Choroid plexus epithelial cell (primary cell): ENCODE measurements at regions not wholly inside any gene's neighbourhood (a gene's known extent, or its start where the extent isn't known, plus 50 kb on each side); places are given as distances from the start of the nearest gene placed in this dataset.

Experiments used
- DNase-seq: peaks from one replicate; pipeline ENCODE4 v3.0.0-alpha.2; 2010; ENCODE audit warnings: low read depth
- H3K4me3 ChIP-seq: 2 replicates; pipeline ENCODE4 v1.5.1; 2011; ENCODE audit warnings: low read depth, mild to moderate bottlenecking, control low read depth, low read length, moderate library complexity
- CTCF ChIP-seq: conservative IDR thresholded peaks from 2 replicates; pipeline ENCODE4 v1.5.1; 2011; ENCODE audit warnings: low read depth, mild to moderate bottlenecking, control low read depth, inconsistent platforms, low read length, moderate library complexity

DNA sequence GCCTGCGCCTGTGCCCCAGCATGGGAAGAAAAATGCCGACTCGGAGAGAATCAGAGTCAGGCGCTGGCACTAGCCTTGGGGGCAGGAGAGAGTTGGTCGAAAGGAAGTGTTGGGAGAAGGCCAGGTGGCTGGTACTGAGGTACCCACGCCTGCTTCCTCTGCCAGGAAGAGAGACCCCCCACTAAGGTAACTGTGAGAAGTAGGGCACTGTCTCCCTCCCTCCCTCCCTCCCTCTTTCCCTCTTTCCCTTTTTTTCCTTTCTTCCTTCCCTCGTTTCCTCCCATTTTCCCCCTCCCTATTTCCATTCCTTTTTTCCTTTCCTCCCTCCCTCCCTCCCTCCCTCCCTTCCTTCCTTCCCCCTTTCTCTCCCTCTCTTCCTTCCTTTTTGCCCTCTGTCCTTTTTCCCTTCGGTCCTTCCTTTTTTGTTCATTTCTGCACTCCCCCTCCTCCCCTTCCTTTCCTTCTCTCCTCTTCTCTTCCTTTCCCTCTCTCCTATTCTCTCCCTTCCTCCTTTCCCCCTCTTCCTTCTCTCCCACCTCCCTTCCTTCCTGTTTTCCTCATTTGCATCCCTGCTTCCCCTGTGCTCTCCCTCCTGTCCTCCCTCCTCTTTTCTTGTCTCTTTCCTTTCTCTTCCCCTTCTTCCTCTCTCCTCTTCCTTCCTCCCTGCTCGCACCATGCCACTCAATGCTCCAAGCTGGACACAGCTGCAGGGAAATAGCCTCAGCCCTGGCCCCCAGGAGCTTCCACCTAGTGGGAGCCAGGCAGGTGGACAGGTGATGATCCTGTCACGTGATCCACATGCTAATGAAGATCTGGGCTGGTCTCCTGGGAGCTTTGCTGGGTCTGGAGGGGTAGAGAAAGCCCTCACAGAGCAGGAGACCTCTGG is 148.0 kb downstream of the DHX35 start:
- H3K4me3 ChIP-seq, result no peak overlapping the region
- DNase-seq, result no peak
- TF ChIP-seq CTCF, result no peak

- no peak for TF ChIP-seq CTCF
- DNase-seq, result peak; percentile 11
- H3K4me3 ChIP-seq, result no peak overlapping the region
Measured at GRCh38 chr20:39108746-39109145, 146.6 kb downstream of the DHX35 start.

DNA sequence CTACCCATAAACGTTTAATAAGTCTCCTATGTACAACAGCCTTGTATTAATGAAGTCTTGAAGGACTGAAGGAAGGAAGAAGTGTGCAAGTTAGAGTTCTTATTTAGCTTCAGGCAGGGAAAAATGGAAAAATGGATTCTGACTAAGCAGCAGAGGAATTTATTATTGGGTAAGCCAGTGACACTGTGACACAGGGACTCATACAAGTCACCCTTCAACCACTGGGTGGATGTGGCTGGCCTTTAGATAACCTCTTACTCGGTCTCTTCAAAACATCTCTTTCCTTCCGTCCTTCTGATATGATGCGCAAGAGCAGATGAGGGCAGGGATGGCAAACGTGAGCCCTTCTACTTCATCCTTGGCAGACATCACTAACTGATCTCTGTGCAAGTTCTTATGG is 145.6 kb downstream of the DHX35 start:
- no peak for TF ChIP-seq CTCF
- peak; percentile 12 for DNase-seq
- H3K4me3 ChIP-seq, result no peak overlapping the region

GRCh38 chr20:39106791-39107190 is 144.6 kb downstream of the DHX35 start:
- no peak for TF ChIP-seq CTCF
- DNase-seq, result no peak
- H3K4me3 ChIP-seq, result no peak overlapping the region

GRCh38 chr20:39105551-39105950 is 143.4 kb downstream of the DHX35 start:
- no peak for TF ChIP-seq CTCF
- no peak overlapping the region for H3K4me3 ChIP-seq
- no peak for DNase-seq

DNA sequence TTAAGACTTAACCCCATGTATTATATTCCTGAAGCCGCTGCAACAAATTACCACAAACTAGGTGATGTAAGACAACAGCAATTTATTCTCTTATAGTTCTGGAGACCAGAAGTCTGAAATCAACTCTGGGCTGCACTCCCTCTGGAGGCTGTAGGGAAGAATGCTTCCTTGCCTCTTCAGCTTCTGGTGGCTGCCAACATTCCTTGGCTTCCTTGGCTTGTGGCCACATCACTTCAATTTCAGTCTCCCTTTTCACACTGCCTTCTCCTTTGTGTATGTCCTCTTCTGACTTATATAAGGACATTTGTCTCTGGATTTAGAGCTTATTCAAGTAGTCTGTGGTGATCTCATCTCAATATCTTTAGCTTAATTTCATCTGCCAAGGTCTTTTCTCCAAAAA is 141.6 kb downstream of the DHX35 start:
- DNase-seq, result peak; percentile 23
- no peak overlapping the region for H3K4me3 ChIP-seq
- peak; percentile 33 for TF ChIP-seq CTCF

DNA sequence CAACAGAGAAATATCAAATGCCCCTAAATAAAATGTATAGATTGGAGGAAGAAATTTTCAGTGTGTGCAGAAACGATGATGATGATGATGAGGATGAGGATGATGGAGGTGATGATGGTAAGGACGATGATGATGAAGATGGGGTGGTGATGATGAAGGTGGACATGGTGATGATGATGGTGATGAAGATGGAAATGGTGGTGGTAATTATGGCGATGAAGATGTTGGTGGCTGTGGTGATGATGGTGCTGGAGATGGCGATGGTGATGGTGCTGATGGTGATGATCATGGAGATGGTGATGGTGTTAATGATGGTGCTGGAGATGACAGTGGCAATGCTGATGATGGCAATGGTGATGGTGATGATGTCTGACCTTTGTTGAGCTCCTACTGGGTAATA is 141.2 kb downstream of the DHX35 start:
- TF ChIP-seq CTCF, result no peak
- no peak overlapping the region for H3K4me3 ChIP-seq
- DNase-seq, result no peak
